WERI-Rb-1 (cell line): ENCODE measurements at regions not wholly inside any gene's neighbourhood (a gene's known extent, or its start where the extent isn't known, plus 50 kb on each side); places are given as distances from the start of the nearest gene placed in this dataset.

Experiments used
- DNase-seq: peaks from one replicate; pipeline ENCODE4 v3.0.0-alpha.2; 2020
- H3K27ac ChIP-seq: fragments of 250-450 bp; sonication (Bioruptor Pico); 2 replicates; pipeline ENCODE4 v1.5.1; 2020; ENCODE audit warnings: mild to moderate bottlenecking, moderate library complexity
- H3K27me3 ChIP-seq: fragments of 250-450 bp; sonication (Bioruptor Pico); 2 replicates; pipeline ENCODE4 v1.5.1; 2021; ENCODE audit warnings: mild to moderate bottlenecking, low read depth, moderate library complexity; ENCODE audit not compliant: insufficient read depth, severe bottlenecking
- H3K36me3 ChIP-seq: fragments of 250-450 bp; sonication (Bioruptor Pico); 2 replicates; pipeline ENCODE4 v1.5.1; 2020; ENCODE audit warnings: mild to moderate bottlenecking, moderate library complexity
- H3K4me3 ChIP-seq: 2 replicates; pipeline ENCODE4 v1.5.1; 2011; ENCODE audit warnings: low read depth, mild to moderate bottlenecking, control low read depth, low read length
- H3K9me3 ChIP-seq: fragments of 250-450 bp; sonication (Bioruptor Pico); 2 replicates; pipeline ENCODE4 v1.5.1; 2021; ENCODE audit warnings: mild to moderate bottlenecking, moderate library complexity; ENCODE audit not compliant: severe bottlenecking
- TF ChIP-seq, protein P1 (sequence below): IDR thresholded peaks from 2 replicates; pipeline ENCODE4 v1.5.1; 2011; ENCODE audit warnings: low read depth, mild to moderate bottlenecking, control low read depth, inconsistent platforms, low read length

DNA sequence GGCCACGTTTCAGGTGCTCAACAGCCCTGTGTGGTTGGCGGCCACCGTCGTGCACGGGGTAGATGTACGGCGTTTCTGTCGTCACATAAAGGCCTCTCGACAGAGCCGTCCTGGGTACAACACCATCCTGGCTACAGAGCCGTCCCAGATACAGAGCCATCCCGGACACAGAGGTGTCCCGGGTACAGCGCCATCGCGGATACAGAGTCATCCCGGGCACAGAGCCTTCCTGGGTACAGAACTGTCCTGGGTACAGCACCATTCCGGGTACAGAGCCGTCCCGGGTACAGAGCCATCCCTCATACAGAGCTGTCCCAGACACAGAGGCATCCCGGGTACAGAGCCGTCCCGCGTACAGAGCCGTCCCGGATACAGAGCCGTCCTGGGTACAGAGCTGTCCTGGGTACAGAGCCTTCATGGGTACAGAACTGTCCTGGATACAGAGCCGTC lies 222.7 kb upstream of the SOX1 start:
- Histone ChIP-seq H3K27me3 (peaks cover 56% of the 10 kb centered on the region), H3K9me3 (peaks cover 7% of the 10 kb centered on the region), H3K36me3 (no peaks in the 10 kb centered on the region), H3K27ac (no peak overlapping the region), H3K4me3 (no peak overlapping the region)
- no peak for DNase-seq
- TF ChIP-seq, protein P1, sequence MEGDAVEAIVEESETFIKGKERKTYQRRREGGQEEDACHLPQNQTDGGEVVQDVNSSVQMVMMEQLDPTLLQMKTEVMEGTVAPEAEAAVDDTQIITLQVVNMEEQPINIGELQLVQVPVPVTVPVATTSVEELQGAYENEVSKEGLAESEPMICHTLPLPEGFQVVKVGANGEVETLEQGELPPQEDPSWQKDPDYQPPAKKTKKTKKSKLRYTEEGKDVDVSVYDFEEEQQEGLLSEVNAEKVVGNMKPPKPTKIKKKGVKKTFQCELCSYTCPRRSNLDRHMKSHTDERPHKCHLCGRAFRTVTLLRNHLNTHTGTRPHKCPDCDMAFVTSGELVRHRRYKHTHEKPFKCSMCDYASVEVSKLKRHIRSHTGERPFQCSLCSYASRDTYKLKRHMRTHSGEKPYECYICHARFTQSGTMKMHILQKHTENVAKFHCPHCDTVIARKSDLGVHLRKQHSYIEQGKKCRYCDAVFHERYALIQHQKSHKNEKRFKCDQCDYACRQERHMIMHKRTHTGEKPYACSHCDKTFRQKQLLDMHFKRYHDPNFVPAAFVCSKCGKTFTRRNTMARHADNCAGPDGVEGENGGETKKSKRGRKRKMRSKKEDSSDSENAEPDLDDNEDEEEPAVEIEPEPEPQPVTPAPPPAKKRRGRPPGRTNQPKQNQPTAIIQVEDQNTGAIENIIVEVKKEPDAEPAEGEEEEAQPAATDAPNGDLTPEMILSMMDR = no peak

DNA sequence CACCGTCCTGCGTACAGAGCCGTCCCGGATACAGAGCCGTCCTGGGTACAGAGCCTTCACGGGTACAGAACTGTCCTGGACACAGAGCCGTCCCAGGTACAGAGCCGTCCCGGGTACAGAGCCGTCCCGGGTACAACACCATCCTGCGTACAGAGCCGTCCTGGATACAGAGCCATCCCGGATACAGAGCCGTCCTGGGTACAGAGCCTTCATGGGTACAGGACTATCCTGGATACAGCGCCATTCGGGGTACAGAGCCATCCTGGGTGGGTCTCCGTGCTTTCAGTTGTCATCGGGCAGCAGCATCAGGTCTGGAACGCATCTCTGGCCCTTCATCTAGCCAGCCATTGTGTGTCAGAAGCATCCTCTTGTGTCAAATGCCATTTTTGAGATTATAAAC lies 222.3 kb upstream of the SOX1 start:
- TF ChIP-seq, protein P1 = no peak
- no peak for DNase-seq
- Histone ChIP-seq H3K4me3 (no peak overlapping the region), H3K27ac (no peak overlapping the region), H3K36me3 (no peaks in the 10 kb centered on the region), H3K27me3 (peaks cover 59% of the 10 kb centered on the region), H3K9me3 (peaks cover 7% of the 10 kb centered on the region)

DNA sequence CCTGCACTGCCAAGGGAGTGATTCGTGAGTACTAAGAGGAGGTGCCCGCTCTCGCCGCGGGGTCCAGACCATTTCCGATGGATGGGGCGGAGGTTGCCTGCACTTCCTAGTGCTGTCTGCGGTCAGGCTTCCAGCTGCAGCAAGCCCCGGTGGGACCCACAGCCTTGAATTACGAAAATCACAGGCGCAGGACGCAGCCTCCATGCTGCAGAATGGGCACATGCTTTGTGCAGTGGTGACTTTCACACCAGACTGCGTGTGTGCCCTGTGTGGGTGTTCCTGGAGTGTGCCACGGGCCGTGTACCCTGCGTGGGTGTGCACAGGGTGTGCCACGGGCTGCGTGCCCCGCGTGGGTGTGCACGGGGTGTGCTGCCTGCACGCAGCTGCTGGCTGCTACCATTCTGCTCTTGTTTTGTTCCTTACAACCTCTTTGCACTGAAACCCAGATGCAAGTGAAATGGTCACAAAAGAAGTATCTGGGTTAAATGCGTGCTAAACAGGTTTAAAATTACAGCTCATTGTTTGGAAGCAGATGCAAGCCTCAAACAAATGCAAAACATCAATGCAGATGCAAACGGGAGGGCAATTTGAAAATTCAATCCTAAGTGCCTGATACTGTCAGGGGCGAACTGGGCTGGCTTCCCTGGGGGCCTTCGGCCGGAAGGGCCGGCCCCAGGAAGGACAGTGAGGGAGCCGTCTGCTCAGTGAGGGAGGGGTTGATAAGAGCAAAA lies 221.2 kb upstream of the SOX1 start:
- TF ChIP-seq, protein P1 = no peak
- Histone ChIP-seq H3K4me3 (no peak overlapping the region), H3K36me3 (no peaks in the 10 kb centered on the region), H3K27ac (no peak overlapping the region), H3K9me3 (peaks cover 7% of the 10 kb centered on the region), H3K27me3 (peaks cover 70% of the 10 kb centered on the region)
- no peak for DNase-seq

DNA sequence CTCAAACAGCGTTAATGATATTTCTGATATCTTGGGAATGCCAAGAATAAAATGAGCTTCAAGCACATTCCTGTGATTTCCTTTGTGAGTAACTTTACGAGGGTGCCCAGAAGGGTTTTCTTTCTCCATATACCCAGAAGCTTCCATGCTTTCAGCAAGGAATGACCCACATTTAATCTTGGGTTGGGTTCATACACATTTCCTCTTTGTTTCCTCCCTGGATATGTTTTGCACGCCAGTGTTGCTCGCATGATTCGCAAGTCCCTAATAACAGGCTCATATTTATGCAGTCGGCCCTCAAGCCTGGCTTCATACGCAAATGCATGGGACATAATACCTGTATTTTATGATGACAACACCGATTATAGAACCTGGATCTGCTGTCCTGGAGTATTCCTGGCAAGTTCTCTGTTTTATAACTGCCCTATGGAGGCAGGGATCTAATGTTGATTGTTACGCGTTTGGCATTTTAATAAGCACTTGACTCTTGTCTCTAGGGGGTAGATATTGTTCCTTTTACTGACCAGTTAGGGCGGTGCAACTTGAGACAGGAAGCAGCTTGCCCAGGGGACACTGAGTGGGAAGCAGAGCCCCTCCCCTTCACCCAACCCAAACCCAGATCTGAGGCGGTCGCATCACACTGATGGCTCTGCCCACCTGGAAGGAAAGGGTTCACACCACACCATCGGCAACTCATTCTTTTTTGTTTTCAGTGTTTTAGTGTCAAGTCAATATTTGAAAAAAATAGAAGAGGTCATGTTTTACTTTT lies 220.4 kb upstream of the SOX1 start:
- no peak overlapping the region for H3K27ac ChIP-seq
- H3K36me3 ChIP-seq = no peaks in the 10 kb centered on the region
- no peak for DNase-seq
- no peak overlapping the region for H3K4me3 ChIP-seq
- H3K27me3 ChIP-seq = peaks cover 78% of the 10 kb centered on the region
- H3K9me3 ChIP-seq = peaks cover 7% of the 10 kb centered on the region
- TF ChIP-seq, protein P1 = no peak

DNA sequence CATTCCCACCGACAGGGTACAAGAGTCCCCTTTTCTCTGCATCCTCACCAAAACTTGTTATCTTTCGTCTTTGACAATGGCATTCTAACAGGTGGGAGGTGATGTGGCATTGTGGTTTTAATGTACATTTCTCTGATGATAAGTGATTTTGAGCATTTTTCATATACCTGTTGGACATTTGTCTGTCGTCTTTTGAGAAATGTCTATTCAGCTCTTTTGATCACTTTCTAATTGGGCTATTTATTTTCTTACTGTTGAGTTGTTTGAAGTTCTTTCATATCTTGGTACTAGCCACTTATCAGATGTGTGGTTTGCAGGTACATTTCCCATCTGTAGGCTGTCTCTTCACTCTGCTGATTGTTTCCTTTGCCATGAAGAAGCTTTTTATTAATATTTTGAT lies 219.0 kb upstream of the SOX1 start:
- Histone ChIP-seq H3K9me3 (peaks cover 7% of the 10 kb centered on the region), H3K4me3 (no peak overlapping the region), H3K27ac (no peak overlapping the region), H3K36me3 (no peaks in the 10 kb centered on the region), H3K27me3 (peaks cover 91% of the 10 kb centered on the region)
- DNase-seq = no peak
- TF ChIP-seq, protein P1 = no peak
